ENCODE measurements at regions not wholly inside any gene's neighbourhood (a gene's known extent, or its start where the extent isn't known, plus 50 kb on each side); places are given as distances from the start of the nearest gene placed in this dataset.

DNA sequence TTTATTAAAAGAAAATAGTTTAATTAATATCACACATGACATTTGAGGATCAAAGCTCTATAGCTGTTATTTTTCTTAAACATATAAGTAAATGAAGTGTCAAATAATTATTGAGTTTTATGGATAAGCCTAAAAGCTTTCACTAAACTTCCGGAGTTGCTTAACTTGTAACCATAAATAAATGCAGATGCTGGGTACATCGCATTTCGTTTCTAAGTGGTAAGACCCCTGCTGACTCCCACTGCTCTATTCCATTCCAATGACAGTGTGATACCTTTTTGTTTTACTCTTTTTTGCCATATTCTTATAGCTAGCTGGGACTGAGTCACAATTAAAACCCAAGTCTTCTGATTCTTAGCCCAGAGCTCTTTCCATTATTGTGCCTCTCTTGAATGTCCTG is 411.1 kb downstream of the SOX2 start:
- TF ChIP-seq, protein P1, sequence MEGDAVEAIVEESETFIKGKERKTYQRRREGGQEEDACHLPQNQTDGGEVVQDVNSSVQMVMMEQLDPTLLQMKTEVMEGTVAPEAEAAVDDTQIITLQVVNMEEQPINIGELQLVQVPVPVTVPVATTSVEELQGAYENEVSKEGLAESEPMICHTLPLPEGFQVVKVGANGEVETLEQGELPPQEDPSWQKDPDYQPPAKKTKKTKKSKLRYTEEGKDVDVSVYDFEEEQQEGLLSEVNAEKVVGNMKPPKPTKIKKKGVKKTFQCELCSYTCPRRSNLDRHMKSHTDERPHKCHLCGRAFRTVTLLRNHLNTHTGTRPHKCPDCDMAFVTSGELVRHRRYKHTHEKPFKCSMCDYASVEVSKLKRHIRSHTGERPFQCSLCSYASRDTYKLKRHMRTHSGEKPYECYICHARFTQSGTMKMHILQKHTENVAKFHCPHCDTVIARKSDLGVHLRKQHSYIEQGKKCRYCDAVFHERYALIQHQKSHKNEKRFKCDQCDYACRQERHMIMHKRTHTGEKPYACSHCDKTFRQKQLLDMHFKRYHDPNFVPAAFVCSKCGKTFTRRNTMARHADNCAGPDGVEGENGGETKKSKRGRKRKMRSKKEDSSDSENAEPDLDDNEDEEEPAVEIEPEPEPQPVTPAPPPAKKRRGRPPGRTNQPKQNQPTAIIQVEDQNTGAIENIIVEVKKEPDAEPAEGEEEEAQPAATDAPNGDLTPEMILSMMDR (IDR thresholded peaks at IDR 0.05; ENCODE audit: control extremely low read depth, extremely low read depth, low read depth, missing control alignments), result no peak
- no peak for DNase-seq (ENCODE audit: extremely low spot score)
- ChIA-PET CTCF (no interaction called here), POLR2A (no interaction called here)

DNA sequence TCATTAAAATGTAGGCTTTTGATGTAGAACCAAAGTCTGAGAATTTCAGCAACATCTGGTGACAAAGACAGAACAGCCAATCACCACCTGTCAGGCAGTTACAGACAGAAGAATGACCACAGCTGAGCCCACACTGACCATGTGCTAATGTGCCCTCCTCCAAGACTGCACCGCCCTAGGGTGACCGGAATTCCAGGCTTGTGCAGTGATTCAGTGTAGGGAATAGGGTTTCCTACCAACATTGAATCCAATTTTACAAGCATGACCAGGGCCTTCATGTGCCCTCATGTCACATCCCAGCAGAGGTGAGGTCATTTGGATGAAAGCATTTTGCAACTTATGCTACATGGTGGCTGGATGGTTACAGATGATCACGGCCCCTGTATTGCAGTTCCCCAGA is 412.5 kb downstream of the SOX2 start:
- TF ChIP-seq, protein P1 (IDR thresholded peaks at IDR 0.05; ENCODE audit: control extremely low read depth, extremely low read depth, low read depth, missing control alignments), result no peak
- CTCF ChIA-PET, result no interaction called here
- no peak for DNase-seq (ENCODE audit: extremely low spot score)
- POLR2A ChIA-PET, result no interaction called here

GRCh38 chr3:182124716-182125115 is 413.0 kb downstream of the SOX2 start:
- ChIA-PET CTCF (no interaction called here), POLR2A (no interaction called here)
- no peak for DNase-seq (ENCODE audit: extremely low spot score)

DNA sequence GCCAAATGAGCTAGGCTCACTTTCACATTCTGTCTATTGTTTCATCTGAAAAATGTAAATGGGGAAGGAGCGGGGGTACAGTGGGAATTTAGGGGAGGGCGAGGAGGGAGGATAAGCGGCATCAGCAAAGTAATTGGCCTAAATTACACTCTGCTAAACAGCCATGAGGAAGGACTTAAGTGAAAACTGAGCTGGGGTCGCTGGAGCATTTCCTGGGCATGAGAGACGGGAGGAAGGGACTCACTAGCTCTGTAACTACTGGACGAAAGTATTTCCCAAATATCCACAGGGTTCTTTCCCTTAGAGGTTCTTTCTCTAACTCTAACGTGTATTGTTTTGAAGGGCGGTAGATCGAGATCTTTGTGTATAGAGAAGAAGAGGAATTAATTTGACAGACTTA is 418.0 kb downstream of the SOX2 start:
- DNase-seq (ENCODE audit: extremely low spot score), result no peak
- POLR2A ChIA-PET, result no interaction called here
- CTCF ChIA-PET, result interaction anchor here (1.0 kb wide), 1 partner anchor 63 kb away, joined by 3 read pairs; no protein-coding TSS in a partner anchor
- TF ChIP-seq, protein P1 (IDR thresholded peaks at IDR 0.05; ENCODE audit: control extremely low read depth, extremely low read depth, low read depth, missing control alignments), result no peak

More at GRCh38 chr3:182124716-182125115, 413.0 kb downstream of the SOX2 start:
- TF ChIP-seq, protein P1 (IDR thresholded peaks at IDR 0.05; ENCODE audit: control extremely low read depth, extremely low read depth, low read depth, missing control alignments), result no peak

DNA sequence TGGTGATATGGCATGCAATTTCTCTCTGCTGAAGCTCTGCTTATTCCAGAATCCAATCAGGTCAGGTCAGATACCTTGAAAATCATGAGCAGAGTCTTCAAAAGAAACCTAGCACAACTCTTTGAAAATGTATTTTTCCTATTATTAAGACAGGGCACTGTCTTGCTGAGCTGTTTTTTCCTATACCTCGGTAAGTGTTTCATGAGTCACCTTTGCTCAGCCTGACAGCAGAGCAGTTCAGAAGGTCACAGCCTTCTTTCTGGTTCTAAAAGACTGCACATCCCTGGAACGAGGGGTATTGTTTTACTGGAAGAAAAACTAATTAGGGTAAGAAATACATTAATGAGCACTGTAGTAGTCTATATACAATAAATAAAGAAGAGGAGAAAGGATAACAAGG is 422.0 kb downstream of the SOX2 start:
- DNase-seq (ENCODE audit: extremely low spot score), result no peak
- ChIA-PET CTCF (no interaction called here), POLR2A (no interaction called here)
- TF ChIP-seq, protein P1 (IDR thresholded peaks at IDR 0.05; ENCODE audit: control extremely low read depth, extremely low read depth, low read depth, missing control alignments), result no peak

DNA sequence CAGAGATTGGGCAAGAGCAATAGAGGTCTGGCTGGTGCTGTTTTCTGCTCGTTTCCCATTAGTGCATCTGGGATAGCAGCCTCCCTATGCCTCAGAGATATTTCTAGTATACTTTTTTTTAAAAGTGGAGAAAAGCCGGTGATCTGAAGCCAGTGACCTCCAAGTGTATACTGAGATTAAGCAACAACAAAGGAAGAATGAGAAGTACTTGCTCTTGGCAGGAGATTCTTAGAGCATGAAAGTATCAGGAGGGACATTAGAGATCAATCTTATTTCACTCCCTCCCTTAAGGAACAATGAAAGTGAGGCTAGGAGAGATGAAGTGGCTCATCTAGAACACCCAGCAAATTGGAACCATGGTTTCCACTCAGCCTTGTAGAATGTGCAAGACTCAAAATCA is 423.3 kb downstream of the SOX2 start:
- CTCF ChIA-PET, result no interaction called here
- DNase-seq (ENCODE audit: extremely low spot score), result no peak
- TF ChIP-seq, protein P1 (IDR thresholded peaks at IDR 0.05; ENCODE audit: control extremely low read depth, extremely low read depth, low read depth, missing control alignments), result no peak
- POLR2A ChIA-PET, result no interaction called here
